DND-41 (cell line): ENCODE measurements at regions not wholly inside any gene's neighbourhood (a gene's known extent, or its start where the extent isn't known, plus 50 kb on each side); places are given as distances from the start of the nearest gene placed in this dataset.

Experiments used
- EZH2 ChIP-seq: IDR thresholded peaks from 3 replicates; pipeline ENCODE4 v1.6.1; 2012; ENCODE audit warnings: borderline replicate concordance, low read depth, mild to moderate bottlenecking, moderate library complexity, low read length, inconsistent platforms; ENCODE audit not compliant: severe bottlenecking
- TF ChIP-seq, protein P1 (sequence below): IDR thresholded peaks from 2 replicates; pipeline ENCODE4 v1.5.1; 2012; ENCODE audit warnings: borderline replicate concordance, low read length, moderate library complexity, mild to moderate bottlenecking; ENCODE audit not compliant: poor library complexity, severe bottlenecking; ENCODE audit errors: extremely low read depth

DNA sequence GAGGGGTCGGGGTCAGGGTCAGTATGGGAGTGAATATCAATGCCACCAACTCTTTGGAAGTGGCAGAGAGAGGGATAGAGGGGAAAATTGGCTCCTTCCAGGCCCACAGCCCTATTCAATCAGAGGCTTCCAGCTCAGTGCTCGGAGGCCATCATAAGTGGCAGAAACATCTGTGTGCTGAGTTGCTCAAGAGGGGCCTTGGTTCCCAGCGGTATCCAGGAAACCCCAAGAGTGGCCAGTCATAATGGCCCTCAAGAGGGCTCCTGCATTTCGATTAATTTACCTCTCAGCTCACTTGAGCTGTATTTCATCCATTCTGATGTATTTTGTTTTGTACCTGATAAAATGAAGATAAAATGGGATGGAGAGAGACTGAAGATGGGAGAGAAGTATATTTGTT is 154.3 kb upstream of the EOLA2 start:
- TF ChIP-seq, protein P1, sequence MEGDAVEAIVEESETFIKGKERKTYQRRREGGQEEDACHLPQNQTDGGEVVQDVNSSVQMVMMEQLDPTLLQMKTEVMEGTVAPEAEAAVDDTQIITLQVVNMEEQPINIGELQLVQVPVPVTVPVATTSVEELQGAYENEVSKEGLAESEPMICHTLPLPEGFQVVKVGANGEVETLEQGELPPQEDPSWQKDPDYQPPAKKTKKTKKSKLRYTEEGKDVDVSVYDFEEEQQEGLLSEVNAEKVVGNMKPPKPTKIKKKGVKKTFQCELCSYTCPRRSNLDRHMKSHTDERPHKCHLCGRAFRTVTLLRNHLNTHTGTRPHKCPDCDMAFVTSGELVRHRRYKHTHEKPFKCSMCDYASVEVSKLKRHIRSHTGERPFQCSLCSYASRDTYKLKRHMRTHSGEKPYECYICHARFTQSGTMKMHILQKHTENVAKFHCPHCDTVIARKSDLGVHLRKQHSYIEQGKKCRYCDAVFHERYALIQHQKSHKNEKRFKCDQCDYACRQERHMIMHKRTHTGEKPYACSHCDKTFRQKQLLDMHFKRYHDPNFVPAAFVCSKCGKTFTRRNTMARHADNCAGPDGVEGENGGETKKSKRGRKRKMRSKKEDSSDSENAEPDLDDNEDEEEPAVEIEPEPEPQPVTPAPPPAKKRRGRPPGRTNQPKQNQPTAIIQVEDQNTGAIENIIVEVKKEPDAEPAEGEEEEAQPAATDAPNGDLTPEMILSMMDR: no peak
- TF ChIP-seq EZH2: no peak
